Left ventricle myocardium superior (tissue), 1 donor: ENCODE measurements at regions not wholly inside any gene's neighbourhood (a gene's known extent, or its start where the extent isn't known, plus 50 kb on each side); places are given as distances from the start of the nearest gene placed in this dataset.

ENCODE experiments used
- ATAC-seq: fragments of 200-7000 bp; cut with Tn5 transposase; one replicate; pipeline ENCODE4 v1.9.1; 2020; ENCODE audit warnings: mild to moderate bottlenecking, moderate library complexity
- DNase-seq: peaks from one replicate; pipeline ENCODE4 v3.0.0-alpha.2; 2020
- intact Hi-C: fragments of 100-400 bp; cut with micrococcal nuclease; formaldehyde crosslinking; loops from one replicate; pipeline ENCODE4 v1.11.0; 2022
- donor health status: DM: no; HTN: yes; CAD: no; lungs with severe emphysema.

- ATAC-seq (no peak), DNase-seq (no peak)
- intact Hi-C loops: no loop called here
These were observed 682.5 kb downstream of the NR2F2 start for GRCh38 chr15:97012986-97013385.

- intact Hi-C loops: no loop called here
- no peak for ATAC-seq
- no peak for DNase-seq
These were observed 683.0 kb downstream of the NR2F2 start for GRCh38 chr15:97013491-97013890.

- intact Hi-C loops: no loop called here
- no peak for DNase-seq
- ATAC-seq: no peak
These were observed 683.5 kb downstream of the NR2F2 start for GRCh38 chr15:97014001-97014400.

- intact Hi-C loops: no loop called here
- DNase-seq (no peak), ATAC-seq (no peak)
These were observed 693.0 kb downstream of the NR2F2 start for GRCh38 chr15:97023488-97023844.

GRCh38 chr15:97026781-97027180 is 696.3 kb downstream of the NR2F2 start:
- DNase-seq: no peak
- ATAC-seq: no peak
- intact Hi-C loops: no loop called here

DNA sequence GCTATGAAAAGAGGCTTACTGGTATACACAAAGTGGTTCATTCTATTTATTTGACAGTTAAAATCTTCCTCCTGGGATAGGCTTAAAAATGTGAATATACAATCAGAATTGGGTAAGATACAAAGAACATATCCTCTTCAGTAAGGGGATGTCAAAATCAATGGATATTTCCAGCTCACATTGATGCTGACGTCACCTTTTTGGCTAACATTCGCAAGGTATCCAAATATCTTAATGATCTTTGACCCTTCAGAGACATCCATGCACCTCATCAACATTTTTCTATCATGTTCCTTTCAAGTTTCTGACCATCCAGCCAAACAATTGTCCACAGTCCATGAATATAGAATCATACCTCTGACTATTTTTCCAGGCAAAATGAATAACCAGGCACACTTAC is 697.3 kb downstream of the NR2F2 start:
- intact Hi-C loops: no loop called here
- DNase-seq: no peak
- ATAC-seq: no peak

DNA sequence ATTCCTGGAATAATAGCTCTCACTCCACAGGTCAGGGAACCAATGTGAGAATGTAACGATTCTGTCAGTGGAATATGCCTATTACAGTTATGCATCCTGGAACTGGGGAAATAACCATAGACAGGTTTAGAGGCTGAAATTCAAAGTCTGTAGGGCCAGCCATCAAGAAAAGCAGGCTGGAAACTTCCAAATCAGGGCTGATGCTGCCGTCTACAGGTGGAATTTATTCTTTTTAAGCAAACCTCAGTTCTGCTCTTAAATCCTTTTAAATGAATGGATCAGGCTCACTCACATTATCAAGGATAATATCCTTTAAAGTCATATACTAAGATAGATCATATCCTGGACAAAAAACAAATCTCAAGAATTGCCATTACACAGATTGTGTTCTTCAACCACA is 699.8 kb downstream of the NR2F2 start:
- ATAC-seq (no peak), DNase-seq (no peak)
- intact Hi-C loops: no loop called here

DNA sequence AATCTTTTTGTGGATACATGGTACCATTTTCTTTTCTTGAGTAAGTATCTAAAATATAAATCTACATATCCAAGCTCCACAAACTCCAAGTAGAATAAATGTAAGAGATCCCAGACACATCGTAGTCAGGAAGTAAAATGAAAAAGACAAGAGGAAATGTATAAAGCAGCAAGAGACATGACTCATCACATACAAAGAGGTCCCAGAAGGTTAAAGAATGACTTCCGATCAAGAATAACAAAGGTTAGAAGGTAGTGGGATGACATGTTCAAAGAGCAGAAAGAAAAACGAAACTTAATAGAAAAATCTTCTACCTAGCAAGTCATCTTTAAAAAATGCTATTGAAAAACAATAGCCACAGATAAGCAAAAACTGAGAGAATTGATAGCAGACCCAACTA is 705.8 kb downstream of the NR2F2 start:
- ATAC-seq: no peak
- intact Hi-C loops: no loop called here
- no peak for DNase-seq

DNA sequence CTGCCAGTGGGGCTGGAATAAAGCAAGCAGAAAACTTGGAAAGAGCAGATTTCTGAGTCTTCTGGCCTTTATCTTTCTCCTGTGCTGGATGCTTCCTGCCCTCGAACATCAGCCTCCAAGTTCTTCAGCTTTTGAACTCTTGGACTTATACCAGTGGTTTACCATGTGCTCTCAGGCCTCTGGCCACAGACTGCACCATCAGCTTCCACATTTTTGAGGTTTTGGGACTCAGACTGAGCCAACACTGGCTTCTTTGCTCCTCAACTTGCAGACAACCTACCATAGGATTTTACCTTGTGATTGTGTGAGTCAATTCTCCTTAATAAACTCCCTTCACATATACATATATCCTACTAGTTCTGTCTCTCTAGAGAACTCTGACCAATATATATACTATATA is 706.6 kb downstream of the NR2F2 start:
- DNase-seq (no peak), ATAC-seq (no peak)
- intact Hi-C loops: no loop called here

DNA sequence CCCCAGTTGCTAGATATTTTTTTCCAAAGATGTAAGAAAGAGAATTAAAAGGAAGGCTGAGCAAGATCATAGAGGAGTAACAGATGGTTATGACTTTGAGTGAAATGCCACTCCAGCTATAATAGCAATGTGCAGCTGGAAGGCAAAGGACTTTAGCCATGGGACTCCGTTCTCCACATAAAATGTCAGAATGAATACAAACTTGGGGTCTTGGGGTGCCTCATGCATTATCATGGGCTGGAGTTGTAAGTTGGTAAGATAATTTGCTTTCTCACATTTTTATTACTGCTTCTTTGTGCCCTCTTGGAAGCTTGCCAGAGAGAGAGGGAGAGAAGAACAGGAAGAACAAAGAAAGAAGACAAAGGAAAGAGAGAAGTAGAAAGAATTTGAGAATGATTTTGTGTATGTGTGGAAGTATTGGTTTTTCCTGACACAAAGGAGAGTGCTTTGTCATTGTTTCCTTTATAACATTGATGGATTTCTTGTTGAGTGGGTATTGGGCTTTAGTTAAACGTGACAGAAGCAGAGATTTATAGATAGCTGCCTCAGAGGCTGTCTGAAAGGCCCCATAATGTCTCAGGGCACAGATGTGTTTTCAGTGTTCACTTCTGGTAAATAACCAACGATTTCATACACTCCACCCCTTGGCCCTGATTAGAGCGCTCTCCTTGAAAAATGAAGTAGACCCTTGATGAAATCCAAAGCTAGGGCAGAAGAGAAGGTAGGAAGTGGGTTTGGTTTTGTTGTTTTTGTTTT is 715.3 kb downstream of the NR2F2 start:
- intact Hi-C loops: no loop called here
- DNase-seq: no peak

DNA sequence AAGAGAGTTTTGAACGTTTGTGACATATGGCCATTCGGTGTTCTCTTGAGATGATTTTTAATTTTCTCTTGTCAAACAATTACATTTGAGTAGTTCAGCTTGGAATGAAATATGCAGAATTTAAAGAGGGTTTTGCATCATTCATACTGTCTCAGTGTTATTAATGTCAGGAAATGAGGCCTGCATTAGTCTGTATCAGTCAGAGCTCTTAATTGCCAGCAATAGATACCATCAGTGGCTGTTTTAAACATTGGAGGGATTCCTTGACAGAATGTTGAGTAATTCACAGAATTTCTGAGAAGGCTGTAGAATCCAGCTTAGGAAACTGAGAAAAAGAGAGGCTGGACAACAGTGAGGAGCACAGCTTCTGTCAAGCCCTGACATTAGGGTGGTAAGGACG is 722.0 kb downstream of the NR2F2 start:
- intact Hi-C loops: no loop called here
- DNase-seq (no peak), ATAC-seq (no peak)

More for the DNA sequence above, 715.3 kb downstream of the NR2F2 start:
- no peak for ATAC-seq

DNA sequence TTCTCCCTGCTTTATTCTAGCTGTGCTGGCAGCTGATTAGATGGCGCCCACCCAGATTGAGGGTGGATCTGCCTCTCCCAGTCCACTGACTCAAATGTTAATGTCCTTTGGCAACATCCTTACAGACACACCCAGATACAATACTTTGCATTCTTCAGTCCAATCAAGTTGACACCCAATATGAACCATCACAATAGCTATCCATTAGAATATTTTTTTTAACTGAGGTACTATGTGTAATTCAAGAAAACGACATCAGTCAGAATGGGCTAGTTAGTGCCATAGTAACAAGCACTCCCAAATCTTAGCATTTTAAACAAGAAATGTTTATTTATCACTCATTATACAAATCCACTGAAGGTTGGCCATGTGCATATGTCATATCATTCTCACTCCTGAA is 723.1 kb downstream of the NR2F2 start:
- intact Hi-C loops: no loop called here
- DNase-seq: no peak
- ATAC-seq: no peak

DNA sequence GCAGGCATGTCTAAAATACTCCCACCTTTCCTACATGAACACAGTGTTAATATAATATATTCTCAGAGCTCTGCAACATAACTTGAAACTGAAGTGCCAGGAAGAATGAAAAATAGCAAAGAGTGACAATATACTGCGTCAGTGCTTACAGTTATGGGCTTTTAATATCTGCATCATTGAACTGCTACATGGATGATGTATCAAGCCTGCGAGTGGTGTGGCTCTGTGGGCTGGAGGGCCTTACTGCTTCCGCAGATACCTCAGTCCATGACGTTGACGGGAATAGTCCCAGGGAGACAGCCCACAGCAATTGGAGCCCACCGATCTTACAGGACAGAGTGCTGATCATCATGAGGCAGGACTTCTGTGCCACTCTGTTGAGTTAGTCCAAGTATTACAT is 727.0 kb downstream of the NR2F2 start:
- ATAC-seq: no peak
- intact Hi-C loops: no loop called here
- no peak for DNase-seq

DNA sequence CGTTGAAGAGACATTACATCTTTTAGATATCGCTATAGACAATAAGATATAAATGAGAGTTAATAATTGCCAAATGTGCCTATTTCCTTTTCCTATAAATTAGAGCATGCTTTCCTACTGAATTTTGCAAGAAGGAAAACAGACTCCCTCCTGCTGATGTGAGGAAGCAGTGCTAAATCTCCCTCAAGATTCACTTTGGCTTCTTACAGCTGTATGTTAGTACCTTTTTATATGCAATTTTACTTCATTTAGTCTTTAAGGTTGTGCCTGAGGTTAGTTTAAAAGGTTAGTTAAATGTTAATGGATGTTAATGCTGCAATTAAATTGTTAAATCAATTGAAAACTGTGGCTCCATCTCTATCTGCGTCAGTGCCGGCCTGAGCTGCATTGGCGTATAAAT is 728.8 kb downstream of the NR2F2 start:
- intact Hi-C loops: no loop called here
- ATAC-seq: no peak
- no peak for DNase-seq

DNA sequence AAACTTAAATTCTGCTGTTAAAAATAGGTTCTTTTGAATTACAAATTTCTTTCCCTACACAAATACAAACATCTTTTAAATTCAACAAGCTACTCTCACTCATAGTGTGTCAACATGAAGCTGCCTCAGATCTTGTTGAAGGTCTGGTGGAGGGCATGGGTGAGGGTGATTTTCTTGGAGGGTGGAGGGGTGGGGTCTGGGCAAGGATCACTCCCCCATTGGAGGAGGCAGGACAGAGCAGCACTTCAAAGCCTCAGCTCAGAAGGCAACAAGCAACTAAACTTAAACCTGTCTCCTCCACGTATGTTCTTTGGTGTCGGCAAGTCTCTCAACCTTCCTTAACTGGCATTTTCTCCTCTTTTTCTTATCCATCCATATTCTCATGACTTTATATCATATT is 730.9 kb downstream of the NR2F2 start:
- DNase-seq: no peak
- no peak for ATAC-seq
- intact Hi-C loops: no loop called here

- no peak for ATAC-seq
- no peak for DNase-seq
- intact Hi-C loops: no loop called here
These were observed 741.2 kb downstream of the NR2F2 start for GRCh38 chr15:97071668-97072067.

DNA sequence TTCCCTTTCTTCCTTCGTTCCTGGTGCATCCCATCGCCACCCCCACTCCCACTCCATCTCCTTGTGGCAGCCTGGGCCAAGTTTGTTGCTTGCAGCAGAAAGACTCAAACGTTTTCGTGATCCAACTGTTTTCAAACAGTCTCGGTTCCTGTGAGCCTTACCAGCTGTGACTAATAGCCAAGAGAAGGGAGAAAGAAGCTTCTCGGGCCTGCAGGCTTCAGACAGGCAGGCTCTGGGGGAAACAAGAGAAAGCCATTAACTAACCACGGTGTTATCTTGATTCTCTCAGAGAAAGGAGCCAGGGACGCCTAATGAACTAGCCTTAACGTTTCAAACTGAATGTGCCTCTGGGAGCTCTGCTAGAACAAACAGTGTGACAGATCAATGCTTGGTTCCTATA is 742.0 kb downstream of the NR2F2 start:
- ATAC-seq (no peak), DNase-seq (no peak)
- intact Hi-C loops: no loop called here

- DNase-seq (no peak), ATAC-seq (no peak)
- intact Hi-C loops: no loop called here
These were observed 745.5 kb downstream of the NR2F2 start for GRCh38 chr15:97076011-97076410.

GRCh38 chr15:97077975-97078374 is 747.5 kb downstream of the NR2F2 start:
- no peak for DNase-seq
- ATAC-seq: no peak
- intact Hi-C loops: no loop called here

GRCh38 chr15:97078591-97078990 is 748.1 kb downstream of the NR2F2 start:
- intact Hi-C loops: no loop called here
- ATAC-seq: no peak

DNA sequence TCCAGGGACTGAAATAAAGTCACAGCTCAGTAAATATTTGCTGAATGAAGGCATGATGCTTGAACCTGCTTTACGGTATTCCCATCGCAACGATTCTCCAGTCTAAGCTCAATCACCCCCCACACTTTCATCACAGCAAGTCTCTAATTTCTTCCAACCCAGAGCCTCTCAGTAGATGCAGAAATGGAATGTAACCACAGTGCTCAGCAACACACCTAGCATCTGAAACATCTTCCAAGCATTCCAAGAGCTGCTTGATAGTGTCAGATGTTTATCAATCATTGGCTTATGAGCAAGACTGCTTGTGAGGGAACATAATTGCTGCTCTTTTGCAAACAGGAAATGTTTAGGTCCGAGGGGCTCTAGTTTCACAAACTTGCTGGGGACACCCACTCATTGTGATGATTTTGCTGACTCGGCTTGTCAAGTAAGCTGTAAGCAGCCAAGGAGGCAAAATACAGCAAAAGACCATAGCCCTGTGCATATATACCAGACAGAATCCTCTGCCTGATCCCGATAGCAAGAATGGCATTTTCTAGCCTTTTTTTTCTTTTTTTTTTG is 751.2 kb downstream of the NR2F2 start:
- intact Hi-C loops: no loop called here
- no peak for DNase-seq
- ATAC-seq: no peak

More at GRCh38 chr15:97078591-97078990, 748.1 kb downstream of the NR2F2 start:
- no peak for DNase-seq
